Panc1 (cell line): ENCODE measurements at regions not wholly inside any gene's neighbourhood (a gene's known extent, or its start where the extent isn't known, plus 50 kb on each side); places are given as distances from the start of the nearest gene placed in this dataset.

Source experiments
- ATAC-seq: fragments of 200-7000 bp; cut with Tn5 transposase; 2 replicates; pipeline ENCODE4 v1.9.1; 2020; ENCODE audit warnings: mild to moderate bottlenecking, moderate library complexity
- BruUV-seq: library from RNA; stranded (reverse); fragments of 400-500 nt; replicated peaks from 2 replicates; lab custom pipeline; 2021; lab: Mats Ljungman, UMichigan
- CTCF ChIA-PET: fragments of 300-600 bp; sonication (Branson Sonifier 250); formaldehyde crosslinking; loops from one replicate; lab custom pipeline; 2022; ENCODE audit warnings: antibody characterized with exemption; lab: Charles Lee
- POLR2A ChIA-PET: fragments of 300-600 bp; sonication (Branson Sonifier 250); formaldehyde crosslinking; loops from one replicate; lab custom pipeline; 2022; ENCODE audit warnings: antibody characterized with exemption; lab: Charles Lee
- DNase-seq: peaks from one replicate; pipeline ENCODE4 v3.0.0-alpha.2; 2010; ENCODE audit warnings: low read depth, low spot score
- H3K27ac ChIP-seq: 2 replicates; pipeline ENCODE4 v1.5.1; 2011; ENCODE audit warnings: mild to moderate bottlenecking, low read length, inconsistent platforms
- H3K27me3 ChIP-seq: fragments of 200-500 bp; sonication (Bioruptor generic); 2 replicates; pipeline ENCODE4 v1.6.0; 2014; ENCODE audit warnings: low read length, inconsistent platforms; ENCODE audit not compliant: control insufficient read depth, insufficient read depth
- H3K36me3 ChIP-seq: fragments of 200-500 bp; sonication (Bioruptor generic); 2 replicates; pipeline ENCODE4 v1.5.1; 2014; ENCODE audit warnings: inconsistent platforms, mild to moderate bottlenecking, low read length, moderate library complexity; ENCODE audit not compliant: control insufficient read depth, insufficient read depth
- H3K4me1 ChIP-seq: 2 replicates; pipeline ENCODE4 v1.5.1; 2011; ENCODE audit warnings: inconsistent platforms, mild to moderate bottlenecking, low read length, moderate library complexity; ENCODE audit not compliant: control insufficient read depth, insufficient read depth
- H3K4me3 ChIP-seq, 2 experiments: 2 replicates each; pipeline ENCODE4 v1.5.1; 2011 to 2012; ENCODE audit warnings: low read depth in 2 of 2, low read length in 2 of 2, mild to moderate bottlenecking in 2 of 2, inconsistent platforms in 1 of 2, moderate library complexity in 1 of 2
- H3K9me3 ChIP-seq: fragments of 200-500 bp; sonication (Bioruptor generic); 2 replicates; pipeline ENCODE4 v1.5.1; 2014; ENCODE audit warnings: low read depth, mild to moderate bottlenecking, inconsistent platforms, low read length, moderate library complexity; ENCODE audit not compliant: control insufficient read depth, insufficient read depth
- CTCF ChIP-seq: fragments of 450-650 bp; IDR thresholded peaks from 2 replicates; pipeline ENCODE4 v1.5.1; 2017; ENCODE audit warnings: mild to moderate bottlenecking
- POLR2AphosphoS5 ChIP-seq: IDR thresholded peaks from 2 replicates; pipeline ENCODE4 v1.6.1; 2012; ENCODE audit warnings: mild to moderate bottlenecking, low read depth, low read length, moderate library complexity
- SIN3A ChIP-seq: IDR thresholded peaks from 2 replicates; pipeline ENCODE4 v1.6.1; 2012; ENCODE audit warnings: low read depth, mild to moderate bottlenecking, low read length, moderate library complexity, borderline replicate concordance; ENCODE audit not compliant: insufficient read depth
- TCF7L2 ChIP-seq: IDR thresholded peaks from 2 replicates; pipeline ENCODE4 v1.6.1; 2011; ENCODE audit warnings: mild to moderate bottlenecking, low read depth, low read length, inconsistent platforms
- in situ Hi-C: cut with HindIII; loops from 2 replicates; pipeline ENCODE4 v1.10.0; 2016; ENCODE audit warnings: low sequenced_read_pairs, low pct_unique_long_range_greater_than_20kb
- intact Hi-C: fragments of 100-400 bp; cut with micrococcal nuclease; formaldehyde crosslinking; loops from one replicate; pipeline ENCODE4 v1.10.0; 2022; ENCODE audit not compliant: unreplicated experiment
- TF ChIP-seq, protein P1 (sequence below), 2 experiments: IDR thresholded peaks; 2 replicates each; pipeline ENCODE4 v1.6.1; 2011 to 2012; ENCODE audit warnings: low read depth in 2 of 2, control low read depth in 1 of 2, low read length in 1 of 2, mild to moderate bottlenecking in 1 of 2, moderate library complexity in 1 of 2; ENCODE audit not compliant: insufficient read depth in 1 of 2

GRCh38 chr4:123849495-123849894 is 452.9 kb downstream of the SPRY1 start:
- POLR2A ChIA-PET: no interaction called here
- Histone ChIP-seq H3K9me3 (no peaks in the 10 kb centered on the region), H3K4me1 (peaks cover 6% of the 10 kb centered on the region; the same call in 1 of the 2 replicates), H3K36me3 (no peaks in the 10 kb centered on the region), H3K27me3 (no peaks in the 10 kb centered on the region), H3K4me3 (no peak overlapping the region), H3K27ac (peak overlapping the region; percentile 70; the same call in 1 of the 2 replicates)
- CTCF ChIA-PET: no interaction called here
- DNase-seq: no peak
- TF ChIP-seq SIN3A (no peak), POLR2AphosphoS5 (0 out of 2 replicates have a peak, but pooled peaks have one; percentile 22), CTCF (no peak), TCF7L2 (peak; percentile 87)
- TF ChIP-seq, protein P1, sequence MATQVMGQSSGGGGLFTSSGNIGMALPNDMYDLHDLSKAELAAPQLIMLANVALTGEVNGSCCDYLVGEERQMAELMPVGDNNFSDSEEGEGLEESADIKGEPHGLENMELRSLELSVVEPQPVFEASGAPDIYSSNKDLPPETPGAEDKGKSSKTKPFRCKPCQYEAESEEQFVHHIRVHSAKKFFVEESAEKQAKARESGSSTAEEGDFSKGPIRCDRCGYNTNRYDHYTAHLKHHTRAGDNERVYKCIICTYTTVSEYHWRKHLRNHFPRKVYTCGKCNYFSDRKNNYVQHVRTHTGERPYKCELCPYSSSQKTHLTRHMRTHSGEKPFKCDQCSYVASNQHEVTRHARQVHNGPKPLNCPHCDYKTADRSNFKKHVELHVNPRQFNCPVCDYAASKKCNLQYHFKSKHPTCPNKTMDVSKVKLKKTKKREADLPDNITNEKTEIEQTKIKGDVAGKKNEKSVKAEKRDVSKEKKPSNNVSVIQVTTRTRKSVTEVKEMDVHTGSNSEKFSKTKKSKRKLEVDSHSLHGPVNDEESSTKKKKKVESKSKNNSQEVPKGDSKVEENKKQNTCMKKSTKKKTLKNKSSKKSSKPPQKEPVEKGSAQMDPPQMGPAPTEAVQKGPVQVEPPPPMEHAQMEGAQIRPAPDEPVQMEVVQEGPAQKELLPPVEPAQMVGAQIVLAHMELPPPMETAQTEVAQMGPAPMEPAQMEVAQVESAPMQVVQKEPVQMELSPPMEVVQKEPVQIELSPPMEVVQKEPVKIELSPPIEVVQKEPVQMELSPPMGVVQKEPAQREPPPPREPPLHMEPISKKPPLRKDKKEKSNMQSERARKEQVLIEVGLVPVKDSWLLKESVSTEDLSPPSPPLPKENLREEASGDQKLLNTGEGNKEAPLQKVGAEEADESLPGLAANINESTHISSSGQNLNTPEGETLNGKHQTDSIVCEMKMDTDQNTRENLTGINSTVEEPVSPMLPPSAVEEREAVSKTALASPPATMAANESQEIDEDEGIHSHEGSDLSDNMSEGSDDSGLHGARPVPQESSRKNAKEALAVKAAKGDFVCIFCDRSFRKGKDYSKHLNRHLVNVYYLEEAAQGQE (IDR thresholded peaks at IDR 0.05; ENCODE audit: insufficient read depth in 1 of 2, low read depth in 2 of 2, low read length in 1 of 2): no peak
- intact Hi-C loops (no loop called here), in situ Hi-C loops (no loop called here)
- no TSS peak for BruUV-seq
- no peak for ATAC-seq

GRCh38 chr4:123851521-123851920 is 454.9 kb downstream of the SPRY1 start:
- in situ Hi-C loops (no loop called here), intact Hi-C loops (no loop called here)
- BruUV-seq: no TSS peak
- ChIA-PET POLR2A (no interaction called here), CTCF (no interaction called here)
- Histone ChIP-seq H3K36me3 (no peaks in the 10 kb centered on the region), H3K27me3 (no peaks in the 10 kb centered on the region), H3K27ac (peak overlapping the region; percentile 70; the same call in 1 of the 2 replicates), H3K9me3 (no peaks in the 10 kb centered on the region), H3K4me3 (no peak overlapping the region), H3K4me1 (peaks cover 6% of the 10 kb centered on the region; the same call in 1 of the 2 replicates)
- ATAC-seq (no peak), DNase-seq (no peak)
- TF ChIP-seq, protein P1 (IDR thresholded peaks at IDR 0.05; ENCODE audit: insufficient read depth in 1 of 2, low read depth in 2 of 2, low read length in 1 of 2): no peak
- TF ChIP-seq POLR2AphosphoS5: no peak
- TF ChIP-seq CTCF: no peak
- no peak for TF ChIP-seq SIN3A
- TF ChIP-seq TCF7L2: no peak
